Mesothelial cell of epicardium (in vitro differentiated cells): ENCODE measurements at regions not wholly inside any gene's neighbourhood (a gene's known extent, or its start where the extent isn't known, plus 50 kb on each side); places are given as distances from the start of the nearest gene placed in this dataset.

Source experiments
- DNase-seq, 2 experiments: peaks; one replicate each; pipeline ENCODE4 v3.0.0; 2021; ENCODE audit warnings: low spot score in 2 of 2; ENCODE audit not compliant: unreplicated experiment in 2 of 2
- H3K27ac Mint-ChIP-seq: 2 replicates; pipeline ENCODE4 v1.8.0; 2021; ENCODE audit warnings: mixed read lengths
- H3K27me3 Mint-ChIP-seq: 2 replicates; pipeline ENCODE4 v1.8.0; 2021; ENCODE audit warnings: low read depth, mixed read lengths
- H3K36me3 Mint-ChIP-seq: 2 replicates; pipeline ENCODE4 v1.8.0; 2021; ENCODE audit warnings: mixed read lengths
- H3K4me1 Mint-ChIP-seq: 2 replicates; pipeline ENCODE4 v1.8.0; 2021; ENCODE audit warnings: mixed read lengths
- H3K4me3 Mint-ChIP-seq: 2 replicates; pipeline ENCODE4 v1.8.0; 2021; ENCODE audit warnings: mild to moderate bottlenecking, moderate library complexity, mixed read lengths
- H3K9me3 Mint-ChIP-seq: 2 replicates; pipeline ENCODE4 v1.8.0; 2021; ENCODE audit warnings: mixed read lengths
- TF ChIP-seq, protein P1 (sequence below): fragments of 200-600 bp; sonication (generic); IDR thresholded peaks from one replicate; pipeline ENCODE4 v1.5.0; 2021; ENCODE audit warnings: antibody characterized with exemption; ENCODE audit not compliant: unreplicated experiment

DNA sequence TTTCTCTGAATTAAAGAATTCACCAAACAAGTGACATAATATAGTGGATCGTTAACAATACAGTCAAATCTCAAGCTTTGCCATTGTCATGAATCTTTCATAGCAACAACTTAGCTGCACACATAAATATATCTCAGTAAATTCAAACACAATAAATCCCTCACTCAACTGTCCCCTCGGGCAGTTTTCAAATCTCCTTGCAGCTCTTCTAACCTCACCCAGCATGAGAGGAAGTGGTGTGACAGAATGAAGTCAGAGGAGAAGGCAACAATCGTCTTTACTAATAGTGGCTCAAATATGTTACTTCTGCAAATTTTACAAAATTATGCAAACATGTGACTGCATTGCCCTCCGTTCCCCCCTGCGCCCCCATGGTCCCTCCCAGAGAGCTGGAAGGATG lies 148.2 kb downstream of the RAP2A start:
- H3K9me3 Mint-ChIP-seq, result peaks cover 10% of the 10 kb centered on the region
- TF ChIP-seq, protein P1, sequence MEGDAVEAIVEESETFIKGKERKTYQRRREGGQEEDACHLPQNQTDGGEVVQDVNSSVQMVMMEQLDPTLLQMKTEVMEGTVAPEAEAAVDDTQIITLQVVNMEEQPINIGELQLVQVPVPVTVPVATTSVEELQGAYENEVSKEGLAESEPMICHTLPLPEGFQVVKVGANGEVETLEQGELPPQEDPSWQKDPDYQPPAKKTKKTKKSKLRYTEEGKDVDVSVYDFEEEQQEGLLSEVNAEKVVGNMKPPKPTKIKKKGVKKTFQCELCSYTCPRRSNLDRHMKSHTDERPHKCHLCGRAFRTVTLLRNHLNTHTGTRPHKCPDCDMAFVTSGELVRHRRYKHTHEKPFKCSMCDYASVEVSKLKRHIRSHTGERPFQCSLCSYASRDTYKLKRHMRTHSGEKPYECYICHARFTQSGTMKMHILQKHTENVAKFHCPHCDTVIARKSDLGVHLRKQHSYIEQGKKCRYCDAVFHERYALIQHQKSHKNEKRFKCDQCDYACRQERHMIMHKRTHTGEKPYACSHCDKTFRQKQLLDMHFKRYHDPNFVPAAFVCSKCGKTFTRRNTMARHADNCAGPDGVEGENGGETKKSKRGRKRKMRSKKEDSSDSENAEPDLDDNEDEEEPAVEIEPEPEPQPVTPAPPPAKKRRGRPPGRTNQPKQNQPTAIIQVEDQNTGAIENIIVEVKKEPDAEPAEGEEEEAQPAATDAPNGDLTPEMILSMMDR, result no peak
- H3K4me3 Mint-ChIP-seq, result no peak overlapping the region
- H3K4me1 Mint-ChIP-seq, result peaks cover 23% of the 10 kb centered on the region
- H3K27ac Mint-ChIP-seq, result no peak overlapping the region
- H3K27me3 Mint-ChIP-seq, result no peaks in the 10 kb centered on the region
- DNase-seq, result no peak
- H3K36me3 Mint-ChIP-seq, result no peaks in the 10 kb centered on the region

DNA sequence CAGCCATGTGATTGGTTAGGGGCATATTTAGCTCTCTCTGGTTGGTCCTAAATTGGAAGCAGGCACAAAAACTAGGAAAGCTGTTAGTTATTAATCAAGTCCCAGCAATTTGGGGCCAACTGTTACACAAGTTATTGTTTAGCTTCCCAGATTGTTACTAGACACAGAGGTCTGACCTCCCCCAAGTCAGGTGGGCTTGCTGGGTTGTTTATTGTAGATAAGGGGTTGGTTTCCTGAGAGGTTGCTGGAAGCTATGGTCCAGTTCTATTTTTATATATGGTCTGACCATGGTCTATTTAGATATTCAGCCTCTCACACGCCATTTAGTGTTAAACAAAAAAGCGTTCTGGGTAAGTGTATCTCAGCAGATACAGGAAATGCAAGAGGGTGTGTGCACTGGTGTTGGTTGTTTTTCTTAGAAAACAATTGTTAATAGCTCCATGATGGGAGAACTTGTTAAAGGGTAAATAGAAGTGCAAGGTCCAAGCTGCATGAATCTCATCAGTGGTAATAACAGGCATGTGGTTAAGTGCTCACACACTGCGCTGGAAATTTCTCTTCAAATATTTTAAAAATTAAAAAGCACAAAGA lies 150.0 kb downstream of the RAP2A start:
- H3K9me3 Mint-ChIP-seq, result peaks cover 4% of the 10 kb centered on the region
- DNase-seq, result no peak
- H3K36me3 Mint-ChIP-seq, result no peaks in the 10 kb centered on the region
- H3K4me3 Mint-ChIP-seq, result no peak overlapping the region
- H3K27ac Mint-ChIP-seq, result no peak overlapping the region
- TF ChIP-seq, protein P1, result no peak
- H3K4me1 Mint-ChIP-seq, result peaks cover 9% of the 10 kb centered on the region
- H3K27me3 Mint-ChIP-seq, result no peaks in the 10 kb centered on the region

DNA sequence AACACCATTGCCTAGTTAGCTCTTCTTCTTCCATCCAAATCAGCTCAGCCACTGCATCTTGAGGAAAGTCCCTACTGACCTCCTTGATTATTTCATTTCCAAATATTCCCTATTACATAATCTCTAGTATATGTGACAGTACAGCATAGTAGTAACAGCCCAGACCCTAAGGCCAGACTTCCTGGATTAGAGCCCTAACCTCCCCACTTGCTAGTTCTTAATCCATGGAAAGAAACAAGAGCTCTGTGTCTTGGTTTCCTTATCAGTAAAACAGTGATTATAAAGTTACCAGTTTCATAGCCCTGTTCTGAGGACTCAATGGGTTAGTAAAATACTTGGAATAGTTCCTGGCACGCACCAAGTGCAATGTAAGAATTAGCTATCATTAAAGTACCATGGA lies 153.0 kb downstream of the RAP2A start:
- TF ChIP-seq, protein P1, result no peak

DNA sequence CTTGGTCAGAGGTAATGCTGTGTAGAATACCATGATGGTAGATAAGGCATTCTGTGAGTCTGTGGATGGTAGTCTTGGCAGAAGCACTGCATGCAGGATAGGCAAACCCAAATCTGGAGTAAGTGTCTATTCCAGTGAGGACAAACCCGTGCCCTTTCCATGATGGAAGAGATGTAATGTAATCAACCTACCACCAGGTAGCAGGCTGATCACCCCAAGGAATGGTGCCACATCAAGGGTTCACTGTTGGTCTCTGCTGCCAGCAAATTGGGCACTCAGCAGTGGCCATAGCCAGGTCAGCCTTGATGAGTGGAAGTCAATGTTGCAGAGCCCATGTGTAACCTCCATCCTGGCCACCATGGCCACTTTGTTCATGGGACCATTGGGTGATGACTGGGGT lies 155.0 kb downstream of the RAP2A start:
- no peak for DNase-seq
- Mint-ChIP-seq H3K4me1 (peaks cover 9% of the 10 kb centered on the region), H3K36me3 (no peaks in the 10 kb centered on the region), H3K27ac (no peak overlapping the region), H3K9me3 (peaks cover 4% of the 10 kb centered on the region), H3K27me3 (no peaks in the 10 kb centered on the region), H3K4me3 (no peak overlapping the region)
- TF ChIP-seq, protein P1, result no peak

More for the DNA sequence above, 153.0 kb downstream of the RAP2A start:
- no peak overlapping the region for H3K4me3 Mint-ChIP-seq
- no peak overlapping the region for H3K27ac Mint-ChIP-seq
- no peak for DNase-seq
- H3K36me3 Mint-ChIP-seq, result no peaks in the 10 kb centered on the region
- H3K27me3 Mint-ChIP-seq, result no peaks in the 10 kb centered on the region
- H3K9me3 Mint-ChIP-seq, result peaks cover 4% of the 10 kb centered on the region
- H3K4me1 Mint-ChIP-seq, result peaks cover 9% of the 10 kb centered on the region

DNA sequence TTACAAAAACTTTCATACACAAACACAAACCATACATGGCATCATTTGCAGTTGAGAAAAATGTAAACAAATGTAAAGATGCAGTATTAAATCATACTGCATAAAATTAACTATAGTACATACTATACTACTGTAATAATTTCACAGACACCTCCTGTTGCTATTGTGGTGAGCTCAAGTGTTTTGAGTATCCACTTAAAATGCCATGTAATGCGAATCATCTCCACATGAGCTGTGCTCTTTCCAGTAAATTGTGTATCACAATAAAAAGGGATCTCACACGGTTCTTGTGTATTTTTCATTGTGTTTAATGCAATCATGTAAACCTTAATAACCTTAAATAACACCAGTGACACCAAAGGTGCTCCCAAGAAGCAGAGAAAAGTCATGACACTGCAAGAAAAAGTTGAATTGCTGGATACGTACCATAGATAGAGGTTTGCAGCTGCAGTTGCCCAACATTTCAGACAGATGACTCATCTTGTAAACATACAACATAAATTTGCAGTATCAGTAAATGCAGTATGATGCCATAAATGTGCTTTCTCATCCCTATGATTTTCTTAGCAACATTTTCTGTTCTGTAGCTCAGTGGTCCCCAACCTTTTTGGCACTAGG lies 166.6 kb downstream of the RAP2A start:
- TF ChIP-seq, protein P1, result no peak
- H3K36me3 Mint-ChIP-seq, result no peaks in the 10 kb centered on the region
- H3K9me3 Mint-ChIP-seq, result peaks cover 21% of the 10 kb centered on the region
- no peak for DNase-seq
- H3K4me3 Mint-ChIP-seq, result no peak overlapping the region
- H3K4me1 Mint-ChIP-seq, result no peaks in the 10 kb centered on the region
- peaks cover 1% of the 10 kb centered on the region for H3K27me3 Mint-ChIP-seq
- H3K27ac Mint-ChIP-seq, result no peak overlapping the region
